ENCODE measurements at regions not wholly inside any gene's neighbourhood (a gene's known extent, or its start where the extent isn't known, plus 50 kb on each side); places are given as distances from the start of the nearest gene placed in this dataset.

DNA sequence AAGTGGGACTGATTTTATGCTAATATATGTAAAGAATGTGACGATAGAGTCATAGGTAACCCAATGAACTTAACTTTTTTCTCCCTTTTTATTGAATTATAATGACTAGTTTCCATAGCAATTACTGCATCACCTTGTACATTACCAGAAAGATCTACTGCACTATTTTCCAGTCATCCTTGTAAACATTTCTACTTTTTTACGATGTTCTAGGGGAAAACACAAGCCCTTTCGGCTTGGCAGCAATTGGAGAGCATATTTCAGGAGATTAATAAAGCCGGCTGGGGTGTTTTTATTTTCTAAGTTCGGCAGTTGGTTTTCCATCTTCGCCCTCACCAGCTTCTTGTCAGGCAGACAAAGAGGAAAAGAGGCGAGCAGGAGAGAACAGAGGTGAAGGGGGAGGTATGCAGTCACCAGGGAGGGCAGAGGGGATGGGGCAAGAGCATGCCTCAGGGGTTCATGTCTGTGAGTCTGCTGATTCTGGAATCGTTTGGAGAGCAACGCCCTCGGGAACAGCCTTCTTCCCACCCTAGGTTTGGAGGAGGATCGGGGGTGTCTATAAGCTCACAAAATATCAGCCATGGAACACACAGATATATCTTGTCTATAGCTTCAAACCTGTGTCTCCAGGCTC lies 476.4 kb downstream of the MIAT start:
- DNase-seq: no peak

GRCh38 chr22:27134315-27134701 lies 476.9 kb downstream of the MIAT start:
- DNase-seq: peak; percentile 61
- in situ Hi-C loops (cut with MboI; ENCODE audit: low pct_unique_long_range_greater_than_20kb, low sequenced_read_pairs): no loop called here

More for the DNA sequence above, 476.4 kb downstream of the MIAT start:
- in situ Hi-C loops (cut with MboI; ENCODE audit: low pct_unique_long_range_greater_than_20kb, low sequenced_read_pairs): no loop called here

- no peak for DNase-seq
Observed at GRCh38 chr22:27135031-27135981, 477.9 kb downstream of the MIAT start.

GRCh38 chr22:27136596-27136995 lies 479.2 kb downstream of the MIAT start:
- DNase-seq: no peak
- in situ Hi-C loops (cut with MboI; ENCODE audit: low pct_unique_long_range_greater_than_20kb, low sequenced_read_pairs): no loop called here

More at GRCh38 chr22:27135031-27135981, 477.9 kb downstream of the MIAT start:
- in situ Hi-C loops (cut with MboI; ENCODE audit: low pct_unique_long_range_greater_than_20kb, low sequenced_read_pairs): no loop called here

GRCh38 chr22:27137871-27138337 lies 480.5 kb downstream of the MIAT start:
- in situ Hi-C loops (cut with MboI; ENCODE audit: low pct_unique_long_range_greater_than_20kb, low sequenced_read_pairs): no loop called here
- no peak for DNase-seq

DNA sequence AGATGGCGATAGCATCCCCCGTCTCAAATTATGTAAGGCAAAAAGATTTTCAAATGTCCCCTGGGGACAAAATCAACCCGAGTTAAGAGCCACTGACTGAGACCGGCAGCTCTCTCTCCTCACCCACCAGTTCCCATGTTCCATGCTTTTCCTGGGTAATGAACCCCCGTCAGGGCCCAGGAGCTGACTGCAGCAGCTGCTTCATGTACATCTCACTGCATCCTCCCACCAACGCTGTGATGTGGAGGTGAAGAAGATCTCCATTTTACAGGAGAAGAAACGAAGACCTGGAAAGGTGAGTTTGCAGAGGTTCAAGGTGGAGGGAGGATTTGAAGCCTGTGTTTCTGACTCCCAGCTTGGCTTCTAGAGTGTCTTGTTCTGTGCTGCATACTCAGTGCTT lies 481.1 kb downstream of the MIAT start:
- in situ Hi-C loops (cut with MboI; ENCODE audit: low pct_unique_long_range_greater_than_20kb, low sequenced_read_pairs): no loop called here
- DNase-seq: no peak

DNA sequence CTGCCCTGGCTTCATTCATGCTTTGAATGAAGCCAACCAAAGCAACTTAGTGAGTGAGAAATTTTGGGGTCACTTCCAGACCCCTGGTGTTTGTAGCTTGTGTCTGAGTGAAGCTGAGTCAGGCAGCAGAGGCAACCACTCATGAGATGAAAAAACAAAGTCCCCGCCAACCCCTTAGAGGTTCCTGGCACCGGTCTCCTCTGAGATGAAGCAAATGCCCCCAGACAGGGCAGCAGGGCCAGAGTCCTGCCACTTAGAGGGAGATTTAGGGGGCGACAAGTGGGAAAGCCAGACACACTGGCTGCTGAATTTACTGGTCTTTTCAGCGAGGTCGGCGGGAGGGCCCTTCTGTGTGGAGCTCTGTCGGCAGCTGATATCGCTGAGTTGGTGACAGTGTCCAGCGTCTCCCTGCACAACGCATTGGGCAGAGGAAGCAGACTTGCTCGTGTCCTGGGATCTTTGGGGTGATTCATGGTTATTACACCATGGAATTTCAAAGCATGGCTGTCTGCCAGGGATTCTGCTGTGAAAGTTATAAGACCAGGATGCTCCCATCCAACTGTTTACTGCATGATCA lies 482.6 kb downstream of the MIAT start:
- in situ Hi-C loops (cut with MboI; ENCODE audit: low pct_unique_long_range_greater_than_20kb, low sequenced_read_pairs): no loop called here
- DNase-seq: no peak

GRCh38 chr22:27142286-27142685 lies 484.9 kb downstream of the MIAT start:
- in situ Hi-C loops (cut with MboI; ENCODE audit: low pct_unique_long_range_greater_than_20kb, low sequenced_read_pairs): no loop called here
- DNase-seq: no peak

- in situ Hi-C loops (cut with MboI; ENCODE audit: low pct_unique_long_range_greater_than_20kb, low sequenced_read_pairs): no loop called here
- no peak for DNase-seq
Observed at GRCh38 chr22:27144321-27144720, 486.9 kb downstream of the MIAT start.

GRCh38 chr22:27146866-27147633 lies 489.7 kb downstream of the MIAT start:
- DNase-seq: no peak
- in situ Hi-C loops (cut with MboI; ENCODE audit: low pct_unique_long_range_greater_than_20kb, low sequenced_read_pairs): no loop called here

DNA sequence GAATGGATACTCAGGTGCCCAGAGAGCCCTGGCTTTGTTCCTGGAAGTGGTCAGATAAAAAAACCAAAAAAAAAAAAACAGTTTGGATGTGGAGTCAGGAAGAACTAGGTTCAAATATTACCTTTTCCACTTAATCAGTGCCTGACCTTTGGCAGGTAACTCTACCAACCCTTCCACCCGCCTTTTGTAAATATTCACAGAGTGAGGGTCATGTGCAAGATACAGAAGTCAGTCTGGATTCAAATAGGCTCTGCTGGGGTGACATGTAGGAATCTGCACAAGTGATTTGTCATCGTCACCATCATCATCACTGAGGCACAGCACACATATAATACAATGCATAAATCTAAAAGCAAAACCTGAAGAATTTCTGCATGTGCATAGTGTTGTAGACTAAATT lies 490.7 kb downstream of the MIAT start:
- in situ Hi-C loops (cut with MboI; ENCODE audit: low pct_unique_long_range_greater_than_20kb, low sequenced_read_pairs): no loop called here
- DNase-seq: no peak

- in situ Hi-C loops (cut with MboI; ENCODE audit: low pct_unique_long_range_greater_than_20kb, low sequenced_read_pairs): no loop called here
- no peak for DNase-seq
Observed at GRCh38 chr22:27148886-27149470, 491.6 kb downstream of the MIAT start.

DNA sequence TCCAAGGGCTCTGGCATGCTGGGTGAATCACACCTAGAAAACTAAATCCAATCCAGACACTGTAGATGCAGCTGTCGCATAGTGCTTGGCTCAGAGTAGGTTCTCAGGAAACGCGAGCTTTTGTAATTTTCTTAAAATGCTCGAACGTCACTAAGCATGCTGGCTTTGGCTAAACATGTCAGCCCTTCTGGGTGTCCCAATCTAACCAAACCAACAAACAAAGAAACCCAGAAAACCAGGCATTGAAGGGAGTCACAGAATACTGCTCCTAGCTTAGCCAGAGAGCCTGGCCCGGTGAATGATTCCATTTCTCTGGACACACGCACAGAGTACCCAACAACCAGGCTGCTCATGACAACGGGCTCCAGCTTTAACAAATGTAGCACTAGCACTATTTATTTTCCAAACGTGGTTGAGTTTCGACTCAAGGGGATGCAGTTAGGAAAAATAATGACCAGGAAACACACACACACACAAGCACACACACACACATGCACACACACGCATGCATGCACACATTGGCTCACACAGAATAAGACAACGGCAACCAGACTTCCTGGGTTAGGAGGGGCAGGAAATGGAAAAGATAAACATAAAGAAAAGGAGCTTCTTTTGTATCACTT lies 492.6 kb downstream of the MIAT start:
- in situ Hi-C loops (cut with MboI; ENCODE audit: low pct_unique_long_range_greater_than_20kb, low sequenced_read_pairs): no loop called here
- no peak for DNase-seq

DNA sequence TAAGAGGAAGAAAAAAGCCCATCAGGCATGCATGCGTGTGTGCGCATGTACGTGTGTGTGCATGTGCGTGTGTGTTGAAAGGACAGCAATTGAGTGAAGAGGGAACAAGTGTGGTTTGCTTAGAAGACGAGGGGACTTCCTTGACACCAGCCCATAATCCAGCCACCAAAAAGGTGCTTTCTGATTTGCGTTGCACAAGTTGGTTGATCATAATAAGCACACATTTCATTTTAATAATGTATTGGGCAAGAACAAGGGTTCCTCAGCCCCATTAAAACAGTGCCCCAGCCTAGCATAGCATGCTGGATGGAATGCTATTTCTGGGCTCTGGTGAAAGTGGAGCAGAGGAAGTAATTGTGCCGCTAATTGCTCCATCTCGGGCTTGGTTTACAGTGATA lies 493.2 kb downstream of the MIAT start:
- peak; percentile 34 for DNase-seq
- in situ Hi-C loops (cut with MboI; ENCODE audit: low pct_unique_long_range_greater_than_20kb, low sequenced_read_pairs): no loop called here

DNA sequence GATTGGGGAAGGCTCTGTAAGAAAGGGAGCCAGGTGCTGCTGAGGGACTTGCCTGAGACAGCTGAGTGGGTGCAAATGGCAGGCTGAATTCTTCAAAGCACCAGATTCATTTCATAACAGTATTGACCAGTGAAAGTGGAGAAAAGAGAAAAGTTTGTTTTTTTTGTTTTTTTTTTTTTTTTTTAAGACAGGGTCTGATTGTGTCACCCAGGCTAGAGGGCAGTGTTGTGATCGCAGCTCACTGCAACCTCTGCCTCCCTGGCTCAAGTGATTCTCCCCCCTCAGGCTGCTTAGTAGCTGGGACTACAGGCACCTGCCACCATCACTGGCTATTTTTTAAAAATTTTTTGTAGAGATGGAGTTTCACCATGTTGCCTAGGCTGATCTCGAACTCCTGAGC lies 494.0 kb downstream of the MIAT start:
- in situ Hi-C loops (cut with MboI; ENCODE audit: low pct_unique_long_range_greater_than_20kb, low sequenced_read_pairs): no loop called here
- no peak for DNase-seq

- no peak for DNase-seq
- in situ Hi-C loops (cut with MboI; ENCODE audit: low pct_unique_long_range_greater_than_20kb, low sequenced_read_pairs): no loop called here
Observed at GRCh38 chr22:27152033-27152432, 494.6 kb downstream of the MIAT start.

GRCh38 chr22:27152883-27153282 lies 495.5 kb downstream of the MIAT start:
- in situ Hi-C loops (cut with MboI; ENCODE audit: low pct_unique_long_range_greater_than_20kb, low sequenced_read_pairs): no loop called here

DNA sequence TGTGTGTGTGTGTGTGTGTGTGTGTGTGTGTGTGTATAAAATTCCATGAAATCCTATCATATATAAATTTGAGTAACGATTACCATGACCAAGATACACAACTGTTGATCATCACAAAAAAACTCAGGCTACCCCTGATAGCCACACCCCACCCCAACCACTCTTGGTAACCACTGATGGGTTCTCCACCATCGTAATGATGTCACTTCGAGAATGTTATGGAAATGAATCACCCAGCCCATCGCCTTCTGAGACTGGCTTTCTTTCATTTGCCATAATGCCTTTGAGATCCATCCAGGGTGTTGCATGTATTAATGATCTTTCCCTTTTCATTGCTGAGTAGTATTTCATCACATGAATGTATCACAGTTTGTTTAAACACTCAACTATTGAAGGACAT lies 496.0 kb downstream of the MIAT start:
- in situ Hi-C loops (cut with MboI; ENCODE audit: low pct_unique_long_range_greater_than_20kb, low sequenced_read_pairs): no loop called here

More at GRCh38 chr22:27152883-27153282, 495.5 kb downstream of the MIAT start:
- DNase-seq: no peak

GRCh38 chr22:27154717-27155116 lies 497.3 kb downstream of the MIAT start:
- peak; percentile 3 for DNase-seq
- in situ Hi-C loops (cut with MboI; ENCODE audit: low pct_unique_long_range_greater_than_20kb, low sequenced_read_pairs): no loop called here

More for the DNA sequence above, 496.0 kb downstream of the MIAT start:
- DNase-seq: no peak
